HEK293 (cell line): ENCODE measurements at regions not wholly inside any gene's neighbourhood (a gene's known extent, or its start where the extent isn't known, plus 50 kb on each side); places are given as distances from the start of the nearest gene placed in this dataset.

ENCODE experiments used
- CTCF ChIA-PET: fragments of 350-600 bp; formaldehyde crosslinking; extraction: SDS; loops from one replicate; lab custom pipeline; 2021; ENCODE audit warnings: antibody characterized with exemption; lab: Yijun Ruan, JAX
- POLR2A ChIA-PET: fragments of 300-600 bp; formaldehyde crosslinking; extraction: SDS; loops from one replicate; lab custom pipeline; 2020; ENCODE audit warnings: antibody characterized with exemption, inconsistent platforms; lab: Yijun Ruan, JAX
- H3K27ac ChIP-seq: fragments of 200-500 bp; sonication (Bioruptor generic); 2 replicates; pipeline ENCODE4 v1.5.1; 2014; ENCODE audit warnings: low read depth, low read length, control low read depth, inconsistent platforms; ENCODE audit errors: extremely low read depth
- H3K36me3 ChIP-seq, 2 experiments: fragments of 200-500 bp in 1 of 2; sonication (Bioruptor generic) in 1 of 2; 1 replicate in 1 of 2; 2 replicates in 1 of 2; pipeline ENCODE4 v1.5.1; 2014 to 2017; ENCODE audit warnings: inconsistent platforms in 2 of 2, low read length in 2 of 2; ENCODE audit not compliant: control insufficient read depth in 2 of 2, insufficient read depth in 1 of 2
- H3K4me1 ChIP-seq: fragments of 200-500 bp; sonication (Bioruptor generic); 2 replicates; pipeline ENCODE4 v1.5.1; 2014; ENCODE audit warnings: mild to moderate bottlenecking, low read length, inconsistent platforms; ENCODE audit not compliant: control insufficient read depth, insufficient read depth
- H3K4me3 ChIP-seq: 2 replicates; pipeline ENCODE4 v1.5.1; 2011; ENCODE audit warnings: low read depth, mild to moderate bottlenecking, control low read depth, low read length, moderate library complexity
- H3K9me3 ChIP-seq: fragments of 200-500 bp; sonication (Bioruptor generic); 2 replicates; pipeline ENCODE4 v1.5.1; 2014; ENCODE audit warnings: low read depth, low read length, inconsistent platforms; ENCODE audit not compliant: control insufficient read depth, insufficient read depth
- GLI4 ChIP-seq: fragments of 450-650 bp; formaldehyde crosslinking; IDR thresholded peaks from 2 replicates; pipeline ENCODE4 v1.5.1; 2016; ENCODE audit warnings: missing biosample characterization, missing genetic modification characterization
- OSR2 ChIP-seq: fragments of 450-650 bp; formaldehyde crosslinking; IDR thresholded peaks from 2 replicates; pipeline ENCODE4 v1.5.1; 2016; ENCODE audit warnings: missing biosample characterization, missing genetic modification characterization
- SALL2 ChIP-seq: fragments of 450-650 bp; formaldehyde crosslinking; IDR thresholded peaks from 2 replicates; pipeline ENCODE4 v1.5.0; 2017; ENCODE audit warnings: missing biosample characterization, mild to moderate bottlenecking, missing genetic modification characterization, borderline replicate concordance
- SCRT2 ChIP-seq: fragments of 450-650 bp; formaldehyde crosslinking; IDR thresholded peaks from 2 replicates; pipeline ENCODE4 v1.5.1; 2016; ENCODE audit warnings: missing biosample characterization, missing genetic modification characterization
- SETDB1 ChIP-seq: IDR thresholded peaks from one replicate; pipeline ENCODE4 v1.6.1; 2017; ENCODE audit warnings: mild to moderate bottlenecking, low read length, moderate library complexity, mixed read lengths; ENCODE audit not compliant: insufficient read length
- SP7 ChIP-seq: fragments of 450-650 bp; formaldehyde crosslinking; IDR thresholded peaks from 2 replicates; pipeline ENCODE4 v1.5.1; 2016; ENCODE audit warnings: missing biosample characterization, missing genetic modification characterization
- TCF7L2 ChIP-seq: IDR thresholded peaks from 2 replicates; pipeline ENCODE4 v1.6.1; 2011; ENCODE audit warnings: low read depth, mild to moderate bottlenecking, inconsistent platforms, low read length, moderate library complexity, borderline replicate concordance
- ZBTB20 ChIP-seq: fragments of 450-650 bp; formaldehyde crosslinking; IDR thresholded peaks from 2 replicates; pipeline ENCODE4 v1.5.1; 2016; ENCODE audit warnings: missing biosample characterization, missing genetic modification characterization
- ZBTB48 ChIP-seq: fragments of 450-650 bp; formaldehyde crosslinking; IDR thresholded peaks from 2 replicates; pipeline ENCODE4 v1.5.1; 2016; ENCODE audit warnings: missing biosample characterization, missing genetic modification characterization
- ZFP69B ChIP-seq: fragments of 450-650 bp; formaldehyde crosslinking; IDR thresholded peaks from 2 replicates; pipeline ENCODE4 v1.5.1; 2016; ENCODE audit warnings: missing biosample characterization, missing genetic modification characterization
- ZNF114 ChIP-seq: fragments of 450-650 bp; formaldehyde crosslinking; IDR thresholded peaks from 2 replicates; pipeline ENCODE4 v1.5.0; 2017; ENCODE audit warnings: missing biosample characterization, missing genetic modification characterization
- ZNF146 ChIP-seq: fragments of 450-650 bp; formaldehyde crosslinking; IDR thresholded peaks from 2 replicates; pipeline ENCODE4 v1.5.1; 2016; ENCODE audit warnings: missing biosample characterization, missing genetic modification characterization
- ZNF24 ChIP-seq: fragments of 450-650 bp; formaldehyde crosslinking; IDR thresholded peaks from 2 replicates; pipeline ENCODE4 v1.5.1; 2016; ENCODE audit warnings: missing biosample characterization, missing genetic modification characterization
- ZNF335 ChIP-seq: fragments of 450-650 bp; formaldehyde crosslinking; conservative IDR thresholded peaks from 2 replicates; pipeline ENCODE4 v1.5.1; 2016; ENCODE audit warnings: missing biosample characterization, missing genetic modification characterization
- ZNF366 ChIP-seq: fragments of 450-650 bp; formaldehyde crosslinking; conservative IDR thresholded peaks from 2 replicates; pipeline ENCODE4 v1.5.1; 2016; ENCODE audit warnings: missing biosample characterization, missing genetic modification characterization
- ZNF423 ChIP-seq: fragments of 450-650 bp; formaldehyde crosslinking; IDR thresholded peaks from 2 replicates; pipeline ENCODE4 v1.5.1; 2016; ENCODE audit warnings: missing biosample characterization, missing genetic modification characterization
- ZNF600 ChIP-seq: fragments of 450-650 bp; formaldehyde crosslinking; IDR thresholded peaks from 2 replicates; pipeline ENCODE4 v1.5.1; 2016; ENCODE audit warnings: missing biosample characterization, missing genetic modification characterization
- ZNF658 ChIP-seq: fragments of 450-650 bp; formaldehyde crosslinking; IDR thresholded peaks from 2 replicates; pipeline ENCODE4; 2016; ENCODE audit warnings: missing biosample characterization, missing genetic modification characterization
- ZNF747 ChIP-seq: fragments of 450-650 bp; formaldehyde crosslinking; IDR thresholded peaks from 2 replicates; pipeline ENCODE4 v1.5.1; 2016; ENCODE audit warnings: missing biosample characterization, missing genetic modification characterization
- ZNF776 ChIP-seq: fragments of 450-650 bp; formaldehyde crosslinking; IDR thresholded peaks from 2 replicates; pipeline ENCODE4 v1.5.0; 2017; ENCODE audit warnings: missing biosample characterization, missing genetic modification characterization, borderline replicate concordance
- ZNF792 ChIP-seq: fragments of 450-650 bp; formaldehyde crosslinking; IDR thresholded peaks from 2 replicates; pipeline ENCODE4 v1.5.1; 2016; ENCODE audit warnings: missing biosample characterization, missing genetic modification characterization
- ZNF837 ChIP-seq: fragments of 450-650 bp; formaldehyde crosslinking; IDR thresholded peaks from 2 replicates; pipeline ENCODE4 v1.5.1; 2016; ENCODE audit warnings: missing biosample characterization, missing genetic modification characterization
- ZNF843 ChIP-seq: fragments of 450-650 bp; formaldehyde crosslinking; IDR thresholded peaks from 2 replicates; pipeline ENCODE4 v1.5.1; 2016; ENCODE audit warnings: missing biosample characterization, missing genetic modification characterization
- TF ChIP-seq, protein P1 (sequence below): fragments of 450-650 bp; formaldehyde crosslinking; IDR thresholded peaks from 2 replicates; pipeline ENCODE4 v1.5.1; 2016; ENCODE audit warnings: missing biosample characterization, missing genetic modification characterization
- TF ChIP-seq, protein P2 (sequence below): fragments of 450-650 bp; formaldehyde crosslinking; IDR thresholded peaks from 2 replicates; pipeline ENCODE4 v1.5.1; 2016; ENCODE audit warnings: missing biosample characterization, missing genetic modification characterization, low read depth

- CTCF ChIA-PET: interaction anchor here (3.4 kb wide), 1 partner anchor 9 kb away, joined by 16 read pairs; no protein-coding TSS in a partner anchor
- H3K27ac ChIP-seq: no peak overlapping the region
- peaks cover 21% of the 10 kb centered on the region for H3K4me1 ChIP-seq
- TF ChIP-seq TCF7L2 (no peak), ZBTB20 (tag by site-specific recombination) (peak; percentile 80)
- TF ChIP-seq, all 188 proteins: peak for 1
- no peaks in the 10 kb centered on the region for H3K9me3 ChIP-seq
- no peaks in the 10 kb centered on the region for H3K36me3 ChIP-seq
- no peak overlapping the region for H3K4me3 ChIP-seq
- POLR2A ChIA-PET: no interaction called here
Measured at GRCh38 chr15:69758810-69759790, 306.5 kb downstream of the RPLP1 start.

GRCh38 chr15:69760258-69760845 is 307.7 kb downstream of the RPLP1 start:
- no peaks in the 10 kb centered on the region for H3K9me3 ChIP-seq
- no peak for TF ChIP-seq ZNF423 (tag by site-specific recombination)
- no peak for TF ChIP-seq ZNF776 (tag by site-specific recombination)
- no peak for TF ChIP-seq SALL2
- TF ChIP-seq OSR2 (tag by site-specific recombination): no peak
- TF ChIP-seq ZNF335: no peak
- TF ChIP-seq ZNF600 (tag by site-specific recombination): no peak
- TF ChIP-seq ZNF837 (tag by site-specific recombination): no peak
- TF ChIP-seq, protein P1, sequence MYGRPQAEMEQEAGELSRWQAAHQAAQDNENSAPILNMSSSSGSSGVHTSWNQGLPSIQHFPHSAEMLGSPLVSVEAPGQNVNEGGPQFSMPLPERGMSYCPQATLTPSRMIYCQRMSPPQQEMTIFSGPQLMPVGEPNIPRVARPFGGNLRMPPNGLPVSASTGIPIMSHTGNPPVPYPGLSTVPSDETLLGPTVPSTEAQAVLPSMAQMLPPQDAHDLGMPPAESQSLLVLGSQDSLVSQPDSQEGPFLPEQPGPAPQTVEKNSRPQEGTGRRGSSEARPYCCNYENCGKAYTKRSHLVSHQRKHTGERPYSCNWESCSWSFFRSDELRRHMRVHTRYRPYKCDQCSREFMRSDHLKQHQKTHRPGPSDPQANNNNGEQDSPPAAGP (tag by site-specific recombination): no peak
- H3K27ac ChIP-seq: no peak overlapping the region
- no peak overlapping the region for H3K4me3 ChIP-seq
- no peaks in the 10 kb centered on the region for H3K36me3 ChIP-seq
- POLR2A ChIA-PET: interaction anchor here (0.7 to 1.0 kb wide), 2 partner anchors 17 to 302 kb away, joined by 3 read pairs; no protein-coding TSS in a partner anchor
- CTCF ChIA-PET: interaction anchor here (0.7 to 3.4 kb wide), 3 partner anchors 11 to 35 kb away, joined by 3 to 16 read pairs (median 3); no protein-coding TSS in a partner anchor
- peaks cover 16% of the 10 kb centered on the region for H3K4me1 ChIP-seq

DNA sequence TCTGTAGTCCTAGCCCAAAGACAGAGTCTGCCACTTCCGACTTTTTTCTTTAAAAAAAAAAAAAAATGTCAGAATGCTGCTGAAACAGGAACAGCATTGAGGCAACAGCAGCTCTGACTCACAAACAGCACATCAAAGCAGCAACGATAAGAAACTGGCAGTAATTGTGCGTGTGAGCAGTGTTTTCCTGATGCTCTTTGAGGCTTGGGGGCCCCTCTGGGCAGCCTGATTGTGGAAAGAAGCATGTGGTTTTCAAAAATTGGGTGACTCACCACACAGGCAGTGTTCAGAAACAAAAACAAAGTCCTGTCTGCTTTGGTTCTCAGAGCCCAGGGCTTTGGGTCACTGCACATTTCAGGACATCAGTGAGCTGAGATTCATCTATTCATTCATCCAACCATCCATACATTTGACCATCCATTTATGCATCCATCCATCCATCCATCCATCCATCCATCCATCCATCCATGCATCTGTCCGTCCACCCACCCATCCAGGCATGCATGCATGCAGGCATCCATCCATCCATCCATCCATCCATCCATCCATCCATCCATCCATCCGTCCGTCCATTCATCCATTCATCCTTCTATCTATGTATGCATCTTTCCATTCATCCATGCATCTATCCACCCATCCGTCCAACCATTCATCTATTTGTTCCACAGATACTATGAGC is 308.4 kb downstream of the RPLP1 start:
- H3K27ac ChIP-seq: no peak overlapping the region
- H3K36me3 ChIP-seq: no peaks in the 10 kb centered on the region
- no peaks in the 10 kb centered on the region for H3K9me3 ChIP-seq
- ChIA-PET POLR2A (interaction anchor here (0.6 to 1.0 kb wide), 3 partner anchors 18 to 301 kb away, joined by 3 to 4 read pairs (median 3); no protein-coding TSS in a partner anchor), CTCF (interaction anchor here (1.2 to 3.4 kb wide), 2 partner anchors 11 to 36 kb away, joined by 3 to 16 read pairs; no protein-coding TSS in a partner anchor)
- H3K4me1 ChIP-seq: peaks cover 11% of the 10 kb centered on the region
- H3K4me3 ChIP-seq: no peak overlapping the region
- TF ChIP-seq ZNF146 (tag by site-specific recombination) (no peak), ZNF658 (tag by site-specific recombination) (no peak), ZNF747 (tag by site-specific recombination) (0 out of 2 replicates have a peak, but pooled peaks have one; percentile 86), SCRT2 (tag by site-specific recombination) (no peak), TCF7L2 (peak; percentile 53; the same call in 1 of the 2 replicates), ZBTB20 (tag by site-specific recombination) (peak; percentile 67), GLI4 (tag by site-specific recombination) (no peak), ZNF792 (tag by site-specific recombination) (0 out of 2 replicates have a peak, but pooled peaks have one; percentile 55), SALL2 (no peak), SP7 (tag by site-specific recombination) (peak; percentile 85), ZBTB48 (tag by site-specific recombination) (peak; percentile 61; the same call in 1 of the 2 replicates), ZNF843 (tag by site-specific recombination) (peak; percentile 43; the same call in 1 of the 2 replicates), ZNF24 (tag by site-specific recombination) (peak; percentile 75), ZFP69B (tag by site-specific recombination) (peak; percentile 85; the same call in 1 of the 2 replicates), ZNF114 (tag by site-specific recombination) (0 out of 2 replicates have a peak, but pooled peaks have one; percentile 39), ZNF366 (tag by site-specific recombination) (peak; percentile 100), SETDB1 (peak; percentile 34), OSR2 (tag by site-specific recombination) (peak; percentile 54)
- TF ChIP-seq, protein P2, sequence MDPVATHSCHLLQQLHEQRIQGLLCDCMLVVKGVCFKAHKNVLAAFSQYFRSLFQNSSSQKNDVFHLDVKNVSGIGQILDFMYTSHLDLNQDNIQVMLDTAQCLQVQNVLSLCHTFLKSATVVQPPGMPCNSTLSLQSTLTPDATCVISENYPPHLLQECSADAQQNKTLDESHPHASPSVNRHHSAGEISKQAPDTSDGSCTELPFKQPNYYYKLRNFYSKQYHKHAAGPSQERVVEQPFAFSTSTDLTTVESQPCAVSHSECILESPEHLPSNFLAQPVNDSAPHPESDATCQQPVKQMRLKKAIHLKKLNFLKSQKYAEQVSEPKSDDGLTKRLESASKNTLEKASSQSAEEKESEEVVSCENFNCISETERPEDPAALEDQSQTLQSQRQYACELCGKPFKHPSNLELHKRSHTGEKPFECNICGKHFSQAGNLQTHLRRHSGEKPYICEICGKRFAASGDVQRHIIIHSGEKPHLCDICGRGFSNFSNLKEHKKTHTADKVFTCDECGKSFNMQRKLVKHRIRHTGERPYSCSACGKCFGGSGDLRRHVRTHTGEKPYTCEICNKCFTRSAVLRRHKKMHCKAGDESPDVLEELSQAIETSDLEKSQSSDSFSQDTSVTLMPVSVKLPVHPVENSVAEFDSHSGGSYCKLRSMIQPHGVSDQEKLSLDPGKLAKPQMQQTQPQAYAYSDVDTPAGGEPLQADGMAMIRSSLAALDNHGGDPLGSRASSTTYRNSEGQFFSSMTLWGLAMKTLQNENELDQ: no peak
